Liver (tissue), 3 donors: ENCODE measurements at regions not wholly inside any gene's neighbourhood (a gene's known extent, or its start where the extent isn't known, plus 50 kb on each side); places are given as distances from the start of the nearest gene placed in this dataset.

Experiments used
- GABPA ChIP-seq, 2 donors: IDR thresholded peaks in 1 of 2; conservative IDR thresholded peaks in 1 of 2; 2 replicates each; pipeline ENCODE4 v1.6.1; 2016; ENCODE audit warnings: antibody characterized with exemption in 2 of 2, mild to moderate bottlenecking in 1 of 2, moderate library complexity in 1 of 2
- TAF1 ChIP-seq: conservative IDR thresholded peaks from 2 replicates; pipeline ENCODE4 v1.6.1; 2016; ENCODE audit warnings: antibody characterized with exemption, mild to moderate bottlenecking
- TF ChIP-seq, protein P1 (sequence below): fragments of 150-350 bp; IDR thresholded peaks from 2 replicates; pipeline ENCODE4 v1.5.1; 2017; ENCODE audit warnings: improper control_type of control experiment, low read depth, low read length; ENCODE audit not compliant: missing input control
- TF ChIP-seq, protein P2 (sequence below): IDR thresholded peaks from 2 replicates; pipeline ENCODE4 v1.6.1; 2016; ENCODE audit warnings: antibody characterized with exemption
- TF ChIP-seq, protein P3 (sequence below): IDR thresholded peaks from 2 replicates; pipeline ENCODE4 v1.6.1; 2016; ENCODE audit warnings: antibody characterized with exemption
- donor health status: healthy.
- donor health status: healthy.

DNA sequence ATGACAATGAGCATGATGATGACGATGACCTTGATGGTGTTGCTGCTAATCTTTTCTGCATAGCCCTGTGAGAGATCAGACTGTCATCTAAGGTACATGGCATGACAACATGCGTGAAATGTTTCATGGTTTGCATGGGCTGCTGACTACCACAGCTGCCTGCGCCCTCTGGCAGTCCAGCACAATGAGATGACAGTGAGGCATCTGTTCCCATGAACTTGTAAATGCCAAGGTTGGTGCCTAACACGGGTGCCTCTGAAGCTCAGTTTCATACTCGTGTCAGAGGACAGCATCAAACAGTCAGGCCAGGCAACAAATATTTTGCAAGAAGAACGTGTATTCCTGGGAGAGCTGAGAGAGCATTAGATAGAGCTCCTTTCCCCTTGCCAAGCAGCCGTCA is 122.0 kb upstream of the PRKCQ start:
- TF ChIP-seq, protein P1, sequence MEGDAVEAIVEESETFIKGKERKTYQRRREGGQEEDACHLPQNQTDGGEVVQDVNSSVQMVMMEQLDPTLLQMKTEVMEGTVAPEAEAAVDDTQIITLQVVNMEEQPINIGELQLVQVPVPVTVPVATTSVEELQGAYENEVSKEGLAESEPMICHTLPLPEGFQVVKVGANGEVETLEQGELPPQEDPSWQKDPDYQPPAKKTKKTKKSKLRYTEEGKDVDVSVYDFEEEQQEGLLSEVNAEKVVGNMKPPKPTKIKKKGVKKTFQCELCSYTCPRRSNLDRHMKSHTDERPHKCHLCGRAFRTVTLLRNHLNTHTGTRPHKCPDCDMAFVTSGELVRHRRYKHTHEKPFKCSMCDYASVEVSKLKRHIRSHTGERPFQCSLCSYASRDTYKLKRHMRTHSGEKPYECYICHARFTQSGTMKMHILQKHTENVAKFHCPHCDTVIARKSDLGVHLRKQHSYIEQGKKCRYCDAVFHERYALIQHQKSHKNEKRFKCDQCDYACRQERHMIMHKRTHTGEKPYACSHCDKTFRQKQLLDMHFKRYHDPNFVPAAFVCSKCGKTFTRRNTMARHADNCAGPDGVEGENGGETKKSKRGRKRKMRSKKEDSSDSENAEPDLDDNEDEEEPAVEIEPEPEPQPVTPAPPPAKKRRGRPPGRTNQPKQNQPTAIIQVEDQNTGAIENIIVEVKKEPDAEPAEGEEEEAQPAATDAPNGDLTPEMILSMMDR: no peak
- no peak for TF ChIP-seq GABPA (IDR thresholded peaks at IDR 0.05 in 1 of 2, conservative IDR thresholded peaks at IDR 0.05 in 1 of 2)
- TF ChIP-seq, protein P2, sequence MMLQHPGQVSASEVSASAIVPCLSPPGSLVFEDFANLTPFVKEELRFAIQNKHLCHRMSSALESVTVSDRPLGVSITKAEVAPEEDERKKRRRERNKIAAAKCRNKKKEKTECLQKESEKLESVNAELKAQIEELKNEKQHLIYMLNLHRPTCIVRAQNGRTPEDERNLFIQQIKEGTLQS: no peak
- no peak for TF ChIP-seq TAF1
- TF ChIP-seq, protein P3, sequence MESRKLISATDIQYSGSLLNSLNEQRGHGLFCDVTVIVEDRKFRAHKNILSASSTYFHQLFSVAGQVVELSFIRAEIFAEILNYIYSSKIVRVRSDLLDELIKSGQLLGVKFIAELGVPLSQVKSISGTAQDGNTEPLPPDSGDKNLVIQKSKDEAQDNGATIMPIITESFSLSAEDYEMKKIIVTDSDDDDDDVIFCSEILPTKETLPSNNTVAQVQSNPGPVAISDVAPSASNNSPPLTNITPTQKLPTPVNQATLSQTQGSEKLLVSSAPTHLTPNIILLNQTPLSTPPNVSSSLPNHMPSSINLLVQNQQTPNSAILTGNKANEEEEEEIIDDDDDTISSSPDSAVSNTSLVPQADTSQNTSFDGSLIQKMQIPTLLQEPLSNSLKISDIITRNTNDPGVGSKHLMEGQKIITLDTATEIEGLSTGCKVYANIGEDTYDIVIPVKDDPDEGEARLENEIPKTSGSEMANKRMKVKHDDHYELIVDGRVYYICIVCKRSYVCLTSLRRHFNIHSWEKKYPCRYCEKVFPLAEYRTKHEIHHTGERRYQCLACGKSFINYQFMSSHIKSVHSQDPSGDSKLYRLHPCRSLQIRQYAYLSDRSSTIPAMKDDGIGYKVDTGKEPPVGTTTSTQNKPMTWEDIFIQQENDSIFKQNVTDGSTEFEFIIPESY: no peak
